ENCODE measurements at regions not wholly inside any gene's neighbourhood (a gene's known extent, or its start where the extent isn't known, plus 50 kb on each side); places are given as distances from the start of the nearest gene placed in this dataset.

- Histone ChIP-seq H3K27me3 (no peaks in the 10 kb centered on the region), H3K4me1 (ENCODE audit: low read depth) (no peaks in the 10 kb centered on the region), H3K9me3 (ENCODE audit: low read depth) (no peaks in the 10 kb centered on the region), H3K4me3 (no peak overlapping the region), H3K27ac (no peak overlapping the region), H3K36me3 (no peaks in the 10 kb centered on the region)
- no peak for DNase-seq (ENCODE audit: low read depth in 1 of 2, low spot score in 1 of 2)
- no peak for TF ChIP-seq CTCF (IDR thresholded peaks at IDR 0.05; ENCODE audit: low read depth, low read length)
Observed at GRCh38 chr4:32337403-32337802, 1617.2 kb downstream of the PCDH7 start.

- H3K4me3 ChIP-seq: no peak overlapping the region
- no peak for DNase-seq (ENCODE audit: low read depth in 1 of 2, low spot score in 1 of 2)
- H3K4me1 ChIP-seq (ENCODE audit: low read depth): no peaks in the 10 kb centered on the region
- H3K36me3 ChIP-seq: no peaks in the 10 kb centered on the region
- no peak overlapping the region for H3K27ac ChIP-seq
- H3K9me3 ChIP-seq (ENCODE audit: low read depth): no peaks in the 10 kb centered on the region
- H3K27me3 ChIP-seq: no peaks in the 10 kb centered on the region
- TF ChIP-seq CTCF (IDR thresholded peaks at IDR 0.05; ENCODE audit: low read depth, low read length): no peak
Observed at GRCh38 chr4:32340591-32340990, 1620.4 kb downstream of the PCDH7 start.

- Histone ChIP-seq H3K4me1 (ENCODE audit: low read depth) (no peaks in the 10 kb centered on the region), H3K27ac (no peak overlapping the region), H3K9me3 (ENCODE audit: low read depth) (no peaks in the 10 kb centered on the region), H3K4me3 (no peak overlapping the region), H3K27me3 (no peaks in the 10 kb centered on the region), H3K36me3 (no peaks in the 10 kb centered on the region)
- DNase-seq (ENCODE audit: low read depth in 1 of 2, low spot score in 1 of 2): no peak
- TF ChIP-seq CTCF (IDR thresholded peaks at IDR 0.05; ENCODE audit: low read depth, low read length): no peak
Observed at GRCh38 chr4:32341342-32341741, 1621.2 kb downstream of the PCDH7 start.

- no peak for TF ChIP-seq CTCF (IDR thresholded peaks at IDR 0.05; ENCODE audit: low read depth, low read length)
- Histone ChIP-seq H3K27ac (no peak overlapping the region), H3K4me3 (no peak overlapping the region), H3K36me3 (no peaks in the 10 kb centered on the region), H3K4me1 (ENCODE audit: low read depth) (no peaks in the 10 kb centered on the region), H3K9me3 (ENCODE audit: low read depth) (no peaks in the 10 kb centered on the region), H3K27me3 (no peaks in the 10 kb centered on the region)
- DNase-seq (ENCODE audit: low read depth in 1 of 2, low spot score in 1 of 2): no peak
Observed at GRCh38 chr4:32342054-32342453, 1621.9 kb downstream of the PCDH7 start.

- H3K27ac ChIP-seq: no peak overlapping the region
- DNase-seq (ENCODE audit: low read depth in 1 of 2, low spot score in 1 of 2): no peak
- H3K4me1 ChIP-seq (ENCODE audit: low read depth): no peaks in the 10 kb centered on the region
- H3K27me3 ChIP-seq: no peaks in the 10 kb centered on the region
- H3K9me3 ChIP-seq (ENCODE audit: low read depth): no peaks in the 10 kb centered on the region
- no peaks in the 10 kb centered on the region for H3K36me3 ChIP-seq
- no peak overlapping the region for H3K4me3 ChIP-seq
- TF ChIP-seq CTCF (IDR thresholded peaks at IDR 0.05; ENCODE audit: low read depth, low read length): no peak
Observed at GRCh38 chr4:32349026-32349425, 1628.9 kb downstream of the PCDH7 start.

GRCh38 chr4:32374206-32374605 lies 1654.0 kb downstream of the PCDH7 start:
- Histone ChIP-seq H3K27me3 (no peaks in the 10 kb centered on the region), H3K36me3 (no peaks in the 10 kb centered on the region), H3K4me1 (ENCODE audit: low read depth) (no peaks in the 10 kb centered on the region), H3K9me3 (ENCODE audit: low read depth) (no peaks in the 10 kb centered on the region), H3K4me3 (no peak overlapping the region), H3K27ac (no peak overlapping the region)
- no peak for TF ChIP-seq CTCF (IDR thresholded peaks at IDR 0.05; ENCODE audit: low read depth, low read length)
- no peak for DNase-seq (ENCODE audit: low read depth in 1 of 2, low spot score in 1 of 2)
